ENCODE measurements at regions not wholly inside any gene's neighbourhood (a gene's known extent, or its start where the extent isn't known, plus 50 kb on each side); places are given as distances from the start of the nearest gene placed in this dataset.

DNA sequence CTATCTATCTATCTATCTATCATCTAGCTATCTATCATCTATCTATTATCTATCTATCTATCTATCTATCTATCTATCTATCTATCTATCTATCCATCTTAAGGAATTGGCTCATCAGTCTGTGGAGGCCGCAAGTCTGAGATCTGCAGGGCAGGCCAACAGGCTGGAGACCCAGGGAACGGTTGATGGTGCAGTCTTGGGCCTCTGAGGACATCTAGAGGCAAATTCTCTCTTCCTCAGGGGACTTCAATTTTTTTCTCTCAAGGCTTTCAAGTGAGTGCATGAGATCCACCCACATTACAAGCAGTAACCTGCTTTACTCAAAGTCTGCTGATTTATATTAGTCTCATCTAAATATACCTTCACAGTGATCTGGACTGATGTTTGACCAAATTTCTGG, 197.0 kb downstream of the GLRX3 start:
- no peak overlapping the region for H3K18ac ChIP-seq (ENCODE audit: low read depth in 1 of 2, low read length in 2 of 2)
- H2AK5ac ChIP-seq (ENCODE audit: low read length, severe bottlenecking) = no peak overlapping the region
- no peak overlapping the region for H2AFZ ChIP-seq (ENCODE audit: low read depth, low read length)
- H4K91ac ChIP-seq (ENCODE audit: low read length) = no peak overlapping the region
- no peak overlapping the region for H2BK120ac ChIP-seq (ENCODE audit: low read depth, low read length)
- no peak overlapping the region for H4K8ac ChIP-seq (ENCODE audit: low read length)
- H2BK15ac ChIP-seq (ENCODE audit: low read depth, poor library complexity, severe bottlenecking) = no peak overlapping the region
- H3K14ac ChIP-seq (ENCODE audit: low read length in 2 of 2) = no peak overlapping the region
- H3K4me3 ChIP-seq (ENCODE audit: insufficient read depth in 1 of 2, low read depth in 1 of 2, low read length in 2 of 2) = no peak overlapping the region
- H3K27ac ChIP-seq (ENCODE audit: low read length, poor library complexity, severe bottlenecking) = no peak overlapping the region
- H2BK5ac ChIP-seq (ENCODE audit: low read depth, low read length, poor library complexity, severe bottlenecking) = no peak overlapping the region
- H3K4ac ChIP-seq (ENCODE audit: low read depth in 1 of 2, low read length in 2 of 2) = no peak overlapping the region
- H3K9me3 ChIP-seq (ENCODE audit: control insufficient read depth, low read length) = no peaks in the 10 kb centered on the region
- no peaks in the 10 kb centered on the region for H3K4me1 ChIP-seq (ENCODE audit: control insufficient read depth, insufficient read depth, low read depth, low read length)
- H3K79me1 ChIP-seq (replicated peaks; ENCODE audit: low read length, poor library complexity, severe bottlenecking) = no peaks in the 10 kb centered on the region
- no peak overlapping the region for H3K23ac ChIP-seq (ENCODE audit: low read length in 2 of 2)
- no peaks in the 10 kb centered on the region for H3K36me3 ChIP-seq (ENCODE audit: control insufficient read depth in 1 of 2, insufficient read depth in 2 of 2, low read depth in 1 of 2, low read length in 2 of 2)
- DNase-seq = no peak
- H3K9ac ChIP-seq (ENCODE audit: low read length) = no peak overlapping the region
- H3K4me2 ChIP-seq (ENCODE audit: low read length, poor library complexity, severe bottlenecking) = no peak overlapping the region
- 25% methylated on average over 2 of the region's 2 CpGs for WGBS
- H3K27me3 ChIP-seq (ENCODE audit: control insufficient read depth in 1 of 2, insufficient read depth in 1 of 2, low read length in 2 of 2) = no peaks in the 10 kb centered on the region
- no peak overlapping the region for H2BK12ac ChIP-seq (ENCODE audit: low read length in 2 of 2)

- Histone ChIP-seq H2BK12ac (ENCODE audit: low read length in 2 of 2) (no peak overlapping the region), H2AK5ac (ENCODE audit: low read length, severe bottlenecking) (no peak overlapping the region), H3K4ac (ENCODE audit: low read depth in 1 of 2, low read length in 2 of 2) (no peak overlapping the region), H3K14ac (ENCODE audit: low read length in 2 of 2) (no peak overlapping the region), H3K9ac (ENCODE audit: low read length) (no peak overlapping the region), H3K4me3 (ENCODE audit: insufficient read depth in 1 of 2, low read depth in 1 of 2, low read length in 2 of 2) (no peak overlapping the region), H3K9me3 (ENCODE audit: control insufficient read depth, low read length) (no peaks in the 10 kb centered on the region), H3K23ac (ENCODE audit: low read length in 2 of 2) (no peak overlapping the region), H2BK15ac (ENCODE audit: low read depth, poor library complexity, severe bottlenecking) (no peak overlapping the region), H3K18ac (ENCODE audit: low read depth in 1 of 2, low read length in 2 of 2) (no peak overlapping the region), H2BK5ac (ENCODE audit: low read depth, low read length, poor library complexity, severe bottlenecking) (no peak overlapping the region), H4K91ac (ENCODE audit: low read length) (no peak overlapping the region), H3K36me3 (ENCODE audit: control insufficient read depth in 1 of 2, insufficient read depth in 2 of 2, low read depth in 1 of 2, low read length in 2 of 2) (no peaks in the 10 kb centered on the region), H3K27me3 (ENCODE audit: control insufficient read depth in 1 of 2, insufficient read depth in 1 of 2, low read length in 2 of 2) (no peaks in the 10 kb centered on the region), H3K4me2 (ENCODE audit: low read length, poor library complexity, severe bottlenecking) (no peak overlapping the region), H3K27ac (ENCODE audit: low read length, poor library complexity, severe bottlenecking) (no peak overlapping the region), H2BK120ac (ENCODE audit: low read depth, low read length) (no peak overlapping the region), H3K4me1 (ENCODE audit: control insufficient read depth, insufficient read depth, low read depth, low read length) (no peaks in the 10 kb centered on the region), H4K8ac (ENCODE audit: low read length) (no peak overlapping the region), H2AFZ (ENCODE audit: low read depth, low read length) (no peak overlapping the region), H3K79me1 (replicated peaks; ENCODE audit: low read length, poor library complexity, severe bottlenecking) (no peaks in the 10 kb centered on the region)
- WGBS = 98% methylated on average over 9 of the region's 10 CpGs
- DNase-seq = no peak
Observed at GRCh38 chr10:130335336-130335735, 199.1 kb downstream of the GLRX3 start.

DNA sequence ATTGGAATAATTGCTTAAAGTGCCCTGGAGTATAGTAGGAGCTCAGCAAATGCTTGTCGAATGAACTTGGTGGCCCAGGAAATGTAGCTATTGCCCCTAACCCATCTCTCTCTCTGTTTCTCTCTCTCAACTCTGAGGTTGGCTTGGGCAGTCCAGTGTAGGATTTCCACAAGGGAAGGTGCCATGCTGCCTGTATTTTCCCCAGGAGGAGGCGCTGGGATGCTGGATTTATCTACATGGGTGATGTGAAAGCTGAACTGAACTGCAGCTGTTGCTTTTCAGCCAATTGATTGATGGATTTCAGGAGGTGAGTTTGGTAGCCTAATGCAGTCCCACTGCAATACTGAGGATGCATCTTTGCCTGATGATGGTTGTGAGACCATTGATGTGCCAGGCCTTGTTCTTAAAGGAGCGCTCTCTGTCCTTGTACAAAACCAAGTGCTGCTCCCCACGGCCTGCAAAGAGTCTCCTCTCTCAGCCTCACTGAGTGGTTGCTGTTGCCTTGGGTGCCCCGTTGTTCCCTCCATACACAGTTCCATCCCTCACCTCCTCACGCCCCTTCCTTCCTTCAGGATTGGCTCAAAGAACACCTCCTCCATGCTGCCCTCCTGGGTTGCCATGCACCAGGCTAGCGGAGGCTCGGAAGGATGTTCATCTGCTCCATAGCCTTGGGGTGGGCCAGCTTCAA, 200.6 kb downstream of the GLRX3 start:
- Histone ChIP-seq H3K14ac (ENCODE audit: low read length in 2 of 2) (no peak overlapping the region), H2AK5ac (ENCODE audit: low read length, severe bottlenecking) (no peak overlapping the region), H3K27ac (ENCODE audit: low read length, poor library complexity, severe bottlenecking) (no peak overlapping the region), H2BK120ac (ENCODE audit: low read depth, low read length) (no peak overlapping the region), H3K4ac (ENCODE audit: low read depth in 1 of 2, low read length in 2 of 2) (no peak overlapping the region), H3K27me3 (ENCODE audit: control insufficient read depth in 1 of 2, insufficient read depth in 1 of 2, low read length in 2 of 2) (no peaks in the 10 kb centered on the region), H2BK15ac (ENCODE audit: low read depth, poor library complexity, severe bottlenecking) (no peak overlapping the region), H3K18ac (ENCODE audit: low read depth in 1 of 2, low read length in 2 of 2) (no peak overlapping the region), H3K23ac (ENCODE audit: low read length in 2 of 2) (no peak overlapping the region), H2BK5ac (ENCODE audit: low read depth, low read length, poor library complexity, severe bottlenecking) (no peak overlapping the region), H3K4me3 (ENCODE audit: insufficient read depth in 1 of 2, low read depth in 1 of 2, low read length in 2 of 2) (no peak overlapping the region), H4K8ac (ENCODE audit: low read length) (no peak overlapping the region), H3K4me2 (ENCODE audit: low read length, poor library complexity, severe bottlenecking) (no peak overlapping the region), H3K4me1 (ENCODE audit: control insufficient read depth, insufficient read depth, low read depth, low read length) (no peaks in the 10 kb centered on the region), H3K9me3 (ENCODE audit: control insufficient read depth, low read length) (no peaks in the 10 kb centered on the region), H3K9ac (ENCODE audit: low read length) (no peak overlapping the region), H2AFZ (ENCODE audit: low read depth, low read length) (no peak overlapping the region), H2BK12ac (ENCODE audit: low read length in 2 of 2) (no peak overlapping the region), H4K91ac (ENCODE audit: low read length) (no peak overlapping the region), H3K79me1 (replicated peaks; ENCODE audit: low read length, poor library complexity, severe bottlenecking) (no peaks in the 10 kb centered on the region), H3K36me3 (ENCODE audit: control insufficient read depth in 1 of 2, insufficient read depth in 2 of 2, low read depth in 1 of 2, low read length in 2 of 2) (no peaks in the 10 kb centered on the region)
- 59% methylated on average over 8 of the region's 8 CpGs for WGBS
- no peak for DNase-seq

- H3K79me1 ChIP-seq (replicated peaks; ENCODE audit: low read length, poor library complexity, severe bottlenecking) = no peaks in the 10 kb centered on the region
- no peak overlapping the region for H3K14ac ChIP-seq (ENCODE audit: low read length in 2 of 2)
- no peaks in the 10 kb centered on the region for H3K36me3 ChIP-seq (ENCODE audit: control insufficient read depth in 1 of 2, insufficient read depth in 2 of 2, low read depth in 1 of 2, low read length in 2 of 2)
- no peak overlapping the region for H3K9ac ChIP-seq (ENCODE audit: low read length)
- no peak overlapping the region for H2AK5ac ChIP-seq (ENCODE audit: low read length, severe bottlenecking)
- H3K4me1 ChIP-seq (ENCODE audit: control insufficient read depth, insufficient read depth, low read depth, low read length) = no peaks in the 10 kb centered on the region
- H4K8ac ChIP-seq (ENCODE audit: low read length) = no peak overlapping the region
- H2BK120ac ChIP-seq (ENCODE audit: low read depth, low read length) = no peak overlapping the region
- no peaks in the 10 kb centered on the region for H3K9me3 ChIP-seq (ENCODE audit: control insufficient read depth, low read length)
- H2BK12ac ChIP-seq (ENCODE audit: low read length in 2 of 2) = no peak overlapping the region
- DNase-seq = no peak
- no peak overlapping the region for H3K18ac ChIP-seq (ENCODE audit: low read depth in 1 of 2, low read length in 2 of 2)
- no peak overlapping the region for H2AFZ ChIP-seq (ENCODE audit: low read depth, low read length)
- no peak overlapping the region for H3K4me3 ChIP-seq (ENCODE audit: insufficient read depth in 1 of 2, low read depth in 1 of 2, low read length in 2 of 2)
- H4K91ac ChIP-seq (ENCODE audit: low read length) = no peak overlapping the region
- H2BK15ac ChIP-seq (ENCODE audit: low read depth, poor library complexity, severe bottlenecking) = no peak overlapping the region
- no peak overlapping the region for H3K4me2 ChIP-seq (ENCODE audit: low read length, poor library complexity, severe bottlenecking)
- no peaks in the 10 kb centered on the region for H3K27me3 ChIP-seq (ENCODE audit: control insufficient read depth in 1 of 2, insufficient read depth in 1 of 2, low read length in 2 of 2)
- H3K4ac ChIP-seq (ENCODE audit: low read depth in 1 of 2, low read length in 2 of 2) = no peak overlapping the region
- H2BK5ac ChIP-seq (ENCODE audit: low read depth, low read length, poor library complexity, severe bottlenecking) = no peak overlapping the region
- no peak overlapping the region for H3K23ac ChIP-seq (ENCODE audit: low read length in 2 of 2)
- 86% methylated on average over 12 of the region's 13 CpGs for WGBS
- H3K27ac ChIP-seq (ENCODE audit: low read length, poor library complexity, severe bottlenecking) = no peak overlapping the region
Observed at GRCh38 chr10:130337305-130337640, 201.1 kb downstream of the GLRX3 start.
